Activated effector memory CD4-positive, alpha-beta T cell treated with Interleukin-2 at 50 U/mL for 16 hours (primary cell): ENCODE measurements at regions not wholly inside any gene's neighbourhood (a gene's known extent, or its start where the extent isn't known, plus 50 kb on each side); places are given as distances from the start of the nearest gene placed in this dataset.
"Not testable (repeated sequence)": the region's sequence is repeated elsewhere in the genome, so short reads cannot be mapped to it uniquely, and the experiment has no call there.

Source experiments
- DNase-seq: peaks from one replicate; pipeline ENCODE4 v3.0.0-alpha.2; 2020

DNA sequence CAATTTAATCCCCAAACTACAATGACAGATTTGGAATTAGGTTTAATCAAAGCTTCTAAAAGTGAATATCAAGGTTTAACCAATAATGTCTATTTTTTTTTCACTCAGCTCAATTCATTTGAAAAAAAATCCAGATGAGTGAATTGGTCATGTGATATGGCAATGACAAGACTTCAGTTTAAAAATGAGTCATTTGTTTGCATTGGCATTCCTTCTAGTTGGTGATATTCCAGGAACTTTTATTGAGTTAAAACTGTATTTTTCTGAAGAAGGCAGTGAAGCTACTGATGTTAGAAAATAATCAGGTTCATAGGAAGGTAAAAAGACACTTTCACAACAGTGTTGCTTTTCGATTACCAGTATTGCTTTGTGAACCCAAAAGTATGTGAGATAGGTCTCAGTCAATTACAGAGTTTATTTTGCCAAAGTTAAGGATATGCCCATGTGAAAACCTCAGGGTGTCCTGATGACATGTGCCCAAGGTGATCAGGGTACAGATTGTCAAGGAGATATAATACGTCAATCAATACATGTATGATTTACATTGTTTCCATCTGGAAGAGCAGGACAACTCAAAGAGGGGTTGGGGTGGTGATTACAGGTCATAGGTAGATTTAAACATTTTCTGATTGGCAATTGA is 1214.9 kb downstream of the GALC start:
- no peak for DNase-seq

DNA sequence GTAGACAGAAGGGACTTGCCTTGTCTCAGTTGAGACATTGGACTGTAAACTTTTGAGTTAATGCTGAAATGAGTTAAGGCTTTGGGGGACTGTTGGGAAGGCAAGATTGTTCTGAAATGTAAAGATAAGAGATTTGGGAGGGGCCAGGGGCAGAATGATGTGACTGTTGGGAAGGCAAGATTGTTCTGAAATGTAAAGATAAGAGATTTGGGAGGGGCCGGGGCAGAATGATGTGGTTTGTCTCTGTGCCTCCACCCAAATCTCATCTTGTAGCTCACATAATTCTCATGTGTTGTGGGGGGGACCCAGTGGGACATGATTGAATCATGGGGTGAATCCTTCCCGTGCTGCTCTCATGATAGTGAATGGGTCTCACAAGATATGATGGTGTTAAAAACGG is 1217.1 kb downstream of the GALC start:
- not testable (repeated sequence) for DNase-seq

DNA sequence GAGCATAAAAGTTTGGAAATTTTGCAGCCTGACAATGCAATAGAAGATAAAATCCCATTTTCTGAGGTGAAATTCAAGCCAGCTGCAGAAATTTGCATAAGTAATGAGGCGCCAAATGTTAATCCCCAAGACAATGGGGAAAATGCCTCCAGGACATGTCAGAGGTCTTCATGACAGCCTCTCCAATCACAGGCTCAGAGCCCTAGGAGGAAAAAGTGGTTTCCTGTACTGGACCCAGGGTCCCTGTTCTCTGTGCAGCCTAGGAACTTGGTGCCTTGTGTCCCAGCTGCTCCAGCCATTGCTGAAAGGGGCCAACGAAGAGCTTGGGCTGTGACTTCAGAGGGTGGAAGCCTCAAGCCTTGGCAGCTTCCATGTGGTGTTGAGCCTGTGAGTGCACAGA is 1218.1 kb downstream of the GALC start:
- no peak for DNase-seq

DNA sequence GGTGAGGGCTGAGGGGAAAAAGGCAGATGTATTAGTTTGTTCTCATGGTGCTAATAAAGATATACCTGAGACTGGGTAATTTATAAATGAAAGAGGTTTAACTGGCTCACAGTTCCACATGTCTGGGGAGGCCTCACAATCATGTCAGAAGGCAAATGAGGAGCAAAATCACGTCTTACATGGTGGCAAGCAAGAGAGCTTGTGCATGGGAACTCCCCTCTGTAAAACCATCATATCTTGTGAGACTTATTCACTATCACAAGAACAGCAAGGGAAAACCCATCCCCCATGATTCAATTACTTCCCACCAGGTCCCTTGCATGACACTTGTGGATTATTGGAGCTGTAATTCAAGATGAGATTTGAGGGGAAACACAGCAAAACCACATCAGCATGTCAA is 1220.9 kb downstream of the GALC start:
- DNase-seq = no peak

DNA sequence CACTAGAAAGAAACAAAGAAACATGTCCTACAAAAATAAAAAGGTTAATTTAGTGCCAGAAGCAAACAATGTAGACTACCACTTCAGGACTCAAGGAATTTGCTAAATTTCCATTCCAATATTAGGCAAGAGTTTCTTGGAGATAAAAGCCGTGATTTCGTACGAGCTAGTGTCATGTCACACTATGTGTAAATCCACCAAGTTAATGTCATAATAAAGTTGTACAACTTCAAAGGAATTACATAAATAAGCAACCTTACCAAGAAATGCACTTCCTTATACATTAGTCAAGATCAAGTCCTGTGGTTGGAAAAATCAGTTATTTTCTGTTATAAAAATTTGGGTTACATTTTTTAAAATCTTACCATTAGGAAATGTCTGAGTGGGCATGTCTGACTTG is 1222.8 kb downstream of the GALC start:
- DNase-seq = no peak

- no peak for DNase-seq
Observed at GRCh38 chr14:86766469-86766868, 1226.5 kb downstream of the GALC start.

DNA sequence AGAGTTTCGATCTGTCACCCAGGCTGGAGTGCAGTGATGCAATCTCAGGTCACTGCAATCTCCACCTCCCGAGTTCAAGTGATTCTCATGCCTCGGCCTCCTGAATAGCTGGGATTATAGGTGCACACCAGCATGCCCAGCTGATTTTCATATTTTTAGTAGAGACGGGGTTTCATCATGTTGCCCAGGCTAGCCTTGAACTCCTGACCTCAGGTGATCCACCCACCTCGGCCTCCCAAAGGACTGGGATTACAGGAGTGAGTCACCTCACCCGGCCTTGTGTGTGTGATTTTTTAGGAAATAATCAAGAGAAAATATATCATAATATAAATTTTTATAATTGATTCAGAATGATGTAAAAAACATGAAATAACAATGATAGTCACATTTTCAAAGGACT is 1231.4 kb downstream of the GALC start:
- DNase-seq = no peak

DNA sequence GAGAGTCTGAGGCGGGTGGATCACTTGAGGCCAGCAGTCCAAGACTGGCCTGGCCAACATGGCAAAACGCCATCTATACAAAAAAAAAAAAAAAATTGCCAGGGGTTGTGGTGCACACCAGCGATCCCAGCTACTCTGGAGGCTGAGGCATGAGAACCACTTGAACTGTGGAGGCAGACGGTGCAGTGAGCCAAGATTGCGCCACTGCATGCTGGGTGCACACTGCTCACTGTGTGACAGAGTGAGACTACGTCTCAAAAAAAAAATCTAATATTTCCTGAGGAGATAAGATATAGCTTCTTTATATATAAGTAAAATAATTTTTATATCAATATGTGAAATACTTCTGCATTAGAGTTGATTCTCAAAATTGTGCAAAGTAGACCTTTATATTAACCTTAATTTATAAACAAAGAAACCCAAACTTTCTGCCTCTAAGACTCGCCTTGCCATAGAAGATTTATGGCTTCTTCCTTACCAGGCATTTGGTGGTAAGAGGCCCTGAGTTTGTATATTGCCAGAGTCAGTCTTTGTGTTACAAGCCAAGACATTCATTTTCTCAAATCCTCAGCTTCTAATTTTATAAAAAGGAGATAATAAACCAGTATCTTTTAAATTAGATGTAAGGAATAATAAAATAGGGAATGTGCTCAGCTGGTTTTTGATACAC is 1226.7 kb downstream of the FLRT2 start:
- no peak for DNase-seq

GRCh38 chr14:86750488-86750887 is 1220.5 kb downstream of the FLRT2 start:
- not testable (repeated sequence) for DNase-seq

DNA sequence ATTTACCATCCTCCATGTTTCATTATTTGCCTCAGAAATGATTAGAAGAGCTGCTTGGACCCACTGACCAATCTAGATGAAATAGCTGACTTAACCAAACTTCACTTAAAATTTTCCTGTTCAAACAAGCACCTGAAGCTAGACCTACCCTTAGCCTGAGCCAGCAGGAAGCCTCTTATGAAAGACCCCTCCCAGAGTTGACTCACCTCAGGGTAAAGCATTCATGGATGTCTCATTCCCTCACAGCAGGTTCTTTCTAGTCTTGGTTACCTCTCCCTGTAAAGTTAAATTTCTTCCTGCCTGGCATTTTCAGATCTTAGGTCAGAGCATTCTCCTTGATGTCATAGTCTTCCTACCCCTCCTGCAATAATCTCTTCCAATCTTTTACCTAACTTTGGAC is 1209.8 kb downstream of the FLRT2 start:
- DNase-seq = no peak

DNA sequence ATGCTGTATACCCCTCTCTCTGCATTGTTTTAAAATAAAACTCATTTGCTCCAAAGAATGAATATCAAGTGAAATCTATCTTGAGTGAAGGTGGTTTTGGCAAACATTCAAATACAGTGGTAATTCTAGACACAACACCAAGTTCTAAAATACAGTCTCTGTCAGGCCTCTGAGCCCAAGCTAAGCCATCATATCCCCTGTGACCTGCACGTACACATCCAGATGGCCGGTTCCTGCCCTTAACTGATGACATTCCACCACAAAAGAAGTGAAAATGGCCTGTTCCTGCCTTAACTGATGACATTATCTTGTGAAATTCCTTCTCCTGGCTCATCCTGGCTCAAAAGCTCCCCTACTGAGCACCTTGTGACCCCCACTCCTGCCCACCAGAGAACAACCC is 1201.5 kb downstream of the FLRT2 start:
- not testable (repeated sequence) for DNase-seq

GRCh38 chr14:86723254-86723624 is 1193.3 kb downstream of the FLRT2 start:
- DNase-seq = no peak

DNA sequence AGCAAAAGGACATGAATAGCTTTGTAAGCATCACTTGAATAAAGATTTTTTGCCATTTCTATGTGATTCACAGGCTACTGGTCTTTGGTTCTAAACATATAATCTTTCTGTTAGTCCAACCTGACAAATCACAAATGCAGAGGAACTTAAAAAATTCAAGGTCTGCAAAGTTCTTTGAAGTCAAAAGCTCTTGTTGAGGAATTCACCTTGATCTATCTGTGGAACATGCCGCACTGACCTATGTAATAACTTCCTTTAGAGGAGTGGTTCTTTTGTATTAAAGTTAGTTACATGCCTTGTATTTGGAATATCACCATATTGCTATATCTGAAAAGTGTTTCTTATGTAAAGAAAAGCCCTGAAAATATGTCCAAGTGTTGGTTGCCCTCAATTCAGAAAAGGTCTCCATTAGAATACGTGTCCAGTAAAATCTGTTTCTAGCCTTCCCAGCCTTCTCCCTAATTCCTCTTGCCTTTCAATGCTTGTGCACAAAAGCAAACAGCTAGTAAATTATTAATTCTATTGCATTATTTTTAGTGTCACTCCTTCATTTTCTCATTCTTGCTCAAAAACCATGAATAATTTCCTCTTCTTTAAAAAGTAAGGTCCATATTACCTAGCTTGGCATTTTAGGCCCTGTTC is 1192.8 kb downstream of the FLRT2 start:
- no peak for DNase-seq

- DNase-seq = no peak
Observed at GRCh38 chr14:86714575-86714974, 1184.6 kb downstream of the FLRT2 start.

GRCh38 chr14:86714153-86714552 is 1184.2 kb downstream of the FLRT2 start:
- DNase-seq = no peak

- DNase-seq = no peak
Observed at GRCh38 chr14:86712727-86713126, 1182.8 kb downstream of the FLRT2 start.

GRCh38 chr14:86712176-86712575 is 1182.2 kb downstream of the FLRT2 start:
- DNase-seq = no peak

- no peak for DNase-seq
Observed at GRCh38 chr14:86708846-86709339, 1178.9 kb downstream of the FLRT2 start.

DNA sequence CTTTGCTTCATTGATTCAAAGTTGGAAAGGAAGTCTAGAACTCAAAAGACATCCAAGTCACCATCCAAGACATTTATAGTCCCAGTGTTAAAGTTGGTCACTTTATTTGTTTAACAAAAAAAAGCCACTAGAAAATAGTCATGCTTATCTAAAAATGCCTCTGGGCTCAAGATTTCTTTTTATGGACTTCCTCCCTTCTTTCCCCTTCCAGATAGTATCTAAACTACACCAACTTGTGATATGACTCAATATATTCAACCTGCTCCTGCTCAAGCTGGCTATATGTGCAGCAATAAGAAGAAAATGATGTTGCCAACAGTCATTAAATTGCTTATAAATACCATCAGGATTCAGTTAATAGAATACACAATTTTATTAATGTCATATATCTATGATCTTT is 1177.1 kb downstream of the FLRT2 start:
- DNase-seq = no peak

DNA sequence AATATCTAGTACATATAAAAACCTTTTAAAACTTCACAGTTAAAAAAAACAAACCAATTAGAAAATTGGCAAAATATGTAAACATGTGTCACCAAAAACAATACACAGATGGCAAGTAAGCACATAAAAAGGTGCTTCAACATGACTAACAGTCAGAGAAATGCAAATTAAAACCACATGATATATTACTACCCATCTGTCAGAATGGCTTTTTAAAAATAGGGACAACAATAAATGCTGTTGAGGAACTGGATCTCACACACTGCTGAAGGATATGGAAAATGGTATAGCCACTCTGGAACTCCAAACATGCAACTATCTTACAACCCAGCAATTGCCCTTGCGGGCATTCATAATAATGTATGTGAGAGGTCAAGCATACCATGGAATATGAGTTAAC is 1153.6 kb downstream of the FLRT2 start:
- DNase-seq = no peak

DNA sequence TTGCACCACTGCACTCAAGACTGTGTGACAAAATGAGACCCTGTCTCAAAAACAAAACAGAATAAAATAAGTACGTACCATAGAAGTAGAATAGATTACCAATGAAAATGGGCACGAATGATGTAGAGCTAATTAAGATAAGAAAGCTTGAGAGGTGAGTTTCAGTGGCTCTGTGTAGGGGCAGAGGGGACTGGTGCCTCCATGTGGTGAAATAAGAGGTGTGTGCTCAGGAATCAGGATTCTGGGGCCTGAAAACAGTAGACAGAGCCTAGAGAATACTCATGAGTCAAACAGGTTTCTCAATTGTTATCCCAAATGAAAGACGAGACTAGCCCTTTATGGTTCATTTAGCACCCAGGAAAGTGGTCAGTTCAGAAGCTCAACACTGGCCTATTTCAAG is 1145.1 kb downstream of the FLRT2 start:
- no peak for DNase-seq

DNA sequence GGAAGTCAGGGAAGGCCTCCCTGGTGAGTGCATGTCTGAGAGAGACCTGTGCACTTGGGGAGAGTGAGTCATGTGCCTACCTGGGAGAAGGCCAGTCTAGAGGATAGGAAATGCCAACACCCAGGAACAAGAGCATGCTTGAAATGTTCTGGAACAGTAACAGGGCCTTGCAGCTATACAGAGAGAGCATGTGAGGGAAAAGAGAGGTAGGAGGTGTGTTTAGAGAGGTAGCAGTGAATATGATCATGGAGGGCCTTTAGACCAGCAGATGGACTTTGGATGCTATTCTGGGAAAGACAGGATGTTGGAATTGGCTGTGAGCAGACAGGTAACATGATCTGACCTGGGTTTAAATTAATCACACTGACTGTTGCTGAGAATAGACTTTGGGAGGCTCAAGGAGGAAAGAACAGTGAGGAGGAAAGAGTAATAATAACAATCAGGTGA is 1143.6 kb downstream of the FLRT2 start:
- DNase-seq = no peak

- no peak for DNase-seq
Observed at GRCh38 chr14:86672080-86672479, 1142.1 kb downstream of the FLRT2 start.

DNA sequence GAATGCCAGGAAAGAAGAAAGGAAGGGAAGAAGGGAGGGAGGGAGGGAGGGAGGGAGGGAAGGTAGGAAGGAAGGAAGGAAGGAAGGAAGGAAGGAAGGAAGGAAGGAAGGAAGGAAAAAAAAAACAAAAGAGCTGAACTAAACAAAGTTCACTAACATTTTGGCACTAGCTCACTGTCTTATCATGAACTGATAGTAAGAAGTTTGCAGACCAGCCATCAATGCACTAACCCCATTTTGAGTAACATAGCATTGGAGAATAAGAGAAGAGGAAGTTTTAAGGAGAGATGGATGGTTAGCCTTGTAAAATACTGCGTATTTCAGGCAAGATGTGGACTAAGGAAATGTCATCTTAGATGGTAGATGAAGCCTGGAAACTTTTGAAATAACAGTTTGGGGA is 1136.0 kb downstream of the FLRT2 start:
- DNase-seq = no peak
